Activated naive CD8-positive, alpha-beta T cell treated with anti-CD3 and anti-CD28 coated beads for 36 hours (primary cell): ENCODE measurements at regions not wholly inside any gene's neighbourhood (a gene's known extent, or its start where the extent isn't known, plus 50 kb on each side); places are given as distances from the start of the nearest gene placed in this dataset.

Source experiments
- DNase-seq: peaks from one replicate; pipeline ENCODE4 v3.0.0; 2021
- H3K27ac Mint-ChIP-seq: one replicate; pipeline ENCODE4 v1.8.0; 2022; ENCODE audit warnings: mild to moderate bottlenecking, moderate library complexity, mixed read lengths
- H3K27me3 Mint-ChIP-seq: one replicate; pipeline ENCODE4 v1.8.0; 2022; ENCODE audit warnings: mild to moderate bottlenecking, mixed read lengths
- H3K36me3 Mint-ChIP-seq: one replicate; pipeline ENCODE4 v1.8.0; 2021; ENCODE audit warnings: mild to moderate bottlenecking, mixed read lengths
- H3K4me1 Mint-ChIP-seq: one replicate; pipeline ENCODE4 v1.8.0; 2021; ENCODE audit warnings: mixed read lengths
- H3K4me3 Mint-ChIP-seq: one replicate; pipeline ENCODE4 v1.8.0; 2022; ENCODE audit warnings: mild to moderate bottlenecking, moderate library complexity, mixed read lengths
- H3K9me3 Mint-ChIP-seq: one replicate; pipeline ENCODE4 v1.8.0; 2022; ENCODE audit warnings: mixed read lengths

DNA sequence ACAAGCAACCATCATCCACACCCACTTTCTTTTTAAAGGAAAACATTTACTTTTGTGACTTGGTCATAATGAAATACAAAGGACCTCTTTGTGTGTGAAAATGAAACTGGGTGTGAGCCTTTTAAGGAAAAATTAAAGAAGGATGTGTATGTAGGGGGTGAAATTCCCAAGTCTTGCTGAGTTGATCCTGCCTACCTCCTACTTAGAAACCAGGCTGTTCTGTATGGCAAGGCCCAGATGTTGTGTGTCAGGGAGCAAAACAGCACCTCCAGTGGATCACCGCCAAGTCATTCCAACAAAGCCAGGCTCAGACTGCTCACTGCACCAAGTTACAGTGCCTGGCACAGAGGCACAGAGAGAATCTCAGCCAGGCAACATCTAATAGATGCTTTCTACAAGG is 198.5 kb upstream of the FBN2 start:
- no peak for DNase-seq
- H3K9me3 Mint-ChIP-seq: no peaks in the 10 kb centered on the region

GRCh38 chr5:128749136-128749898 is 211.3 kb upstream of the FBN2 start:
- no peaks in the 10 kb centered on the region for H3K36me3 Mint-ChIP-seq
- no peak overlapping the region for H3K4me3 Mint-ChIP-seq
- no peaks in the 10 kb centered on the region for H3K4me1 Mint-ChIP-seq
- no peak overlapping the region for H3K27ac Mint-ChIP-seq
- peaks cover 1% of the 10 kb centered on the region for H3K9me3 Mint-ChIP-seq
- H3K27me3 Mint-ChIP-seq: no peaks in the 10 kb centered on the region
- DNase-seq: no peak

More for the DNA sequence above, 198.5 kb upstream of the FBN2 start:
- Mint-ChIP-seq H3K27ac (no peak overlapping the region), H3K4me3 (no peak overlapping the region), H3K36me3 (no peaks in the 10 kb centered on the region), H3K4me1 (no peaks in the 10 kb centered on the region), H3K27me3 (no peaks in the 10 kb centered on the region)

DNA sequence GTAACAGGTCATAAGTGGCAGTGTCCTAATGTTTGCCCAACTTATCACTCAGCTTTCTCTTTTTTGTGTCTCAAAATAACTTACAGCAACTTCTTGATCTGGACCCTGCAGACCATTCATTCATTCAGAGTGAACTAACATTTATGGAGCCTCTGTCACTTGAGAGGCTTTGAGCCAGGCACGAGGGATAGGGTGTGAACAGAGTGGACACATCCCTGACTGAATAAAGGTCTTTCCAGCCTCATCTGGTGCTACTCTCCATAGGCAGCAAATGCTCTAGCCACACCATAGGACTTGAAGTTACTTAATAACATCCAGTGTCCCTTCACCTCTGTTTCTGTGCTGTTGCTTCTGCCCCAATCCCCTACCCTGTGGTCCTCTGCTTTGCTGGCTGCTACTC is 212.1 kb upstream of the FBN2 start:
- Mint-ChIP-seq H3K27ac (no peak overlapping the region), H3K4me3 (no peak overlapping the region), H3K36me3 (no peaks in the 10 kb centered on the region), H3K27me3 (no peaks in the 10 kb centered on the region), H3K9me3 (peaks cover 1% of the 10 kb centered on the region), H3K4me1 (no peaks in the 10 kb centered on the region)
- no peak for DNase-seq

DNA sequence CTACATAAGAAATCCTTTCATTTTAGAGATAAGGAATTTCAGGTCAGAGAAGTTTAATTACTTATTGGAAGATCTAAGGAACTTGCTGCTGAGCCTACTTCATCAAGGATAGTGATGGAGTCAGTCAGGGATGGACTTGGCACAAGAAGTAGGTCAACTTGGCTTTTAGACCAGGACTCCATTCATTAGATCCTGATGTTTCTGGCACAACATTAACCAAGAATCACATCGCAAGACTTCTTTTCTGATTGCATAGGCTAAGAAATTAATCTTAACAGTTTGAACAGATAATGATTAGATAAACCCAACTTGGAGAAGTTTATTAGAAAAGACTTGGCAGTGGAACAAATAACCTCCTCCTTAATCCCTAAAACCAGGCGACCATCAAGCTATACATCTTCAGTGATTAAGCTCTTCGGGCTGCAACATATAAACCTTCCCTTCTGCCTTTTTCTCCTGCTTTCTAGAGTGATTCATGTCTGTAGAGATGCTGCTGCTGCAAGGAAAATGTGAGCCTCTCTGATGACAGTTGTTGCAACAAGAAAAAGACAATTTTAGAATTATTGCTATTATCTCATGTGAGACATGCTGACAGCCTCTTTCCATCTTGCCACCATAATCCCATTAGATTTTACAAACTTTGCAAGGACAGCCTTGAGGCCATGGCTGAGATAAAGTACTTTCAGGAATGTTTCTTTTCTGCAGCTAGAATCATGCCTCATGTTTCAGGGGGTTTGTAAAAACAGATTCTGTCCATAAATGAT is 207.9 kb upstream of the SLC27A6 start:
- H3K9me3 Mint-ChIP-seq: peaks cover 8% of the 10 kb centered on the region
- DNase-seq: no peak
- no peak overlapping the region for H3K27ac Mint-ChIP-seq
- no peaks in the 10 kb centered on the region for H3K4me1 Mint-ChIP-seq
- no peaks in the 10 kb centered on the region for H3K27me3 Mint-ChIP-seq
- H3K36me3 Mint-ChIP-seq: no peaks in the 10 kb centered on the region
- no peak overlapping the region for H3K4me3 Mint-ChIP-seq

GRCh38 chr5:128762661-128763306 is 202.5 kb upstream of the SLC27A6 start:
- Mint-ChIP-seq H3K9me3 (peaks cover 8% of the 10 kb centered on the region), H3K4me1 (no peaks in the 10 kb centered on the region), H3K4me3 (no peak overlapping the region), H3K27ac (no peak overlapping the region), H3K27me3 (no peaks in the 10 kb centered on the region), H3K36me3 (no peaks in the 10 kb centered on the region)
- DNase-seq: no peak

DNA sequence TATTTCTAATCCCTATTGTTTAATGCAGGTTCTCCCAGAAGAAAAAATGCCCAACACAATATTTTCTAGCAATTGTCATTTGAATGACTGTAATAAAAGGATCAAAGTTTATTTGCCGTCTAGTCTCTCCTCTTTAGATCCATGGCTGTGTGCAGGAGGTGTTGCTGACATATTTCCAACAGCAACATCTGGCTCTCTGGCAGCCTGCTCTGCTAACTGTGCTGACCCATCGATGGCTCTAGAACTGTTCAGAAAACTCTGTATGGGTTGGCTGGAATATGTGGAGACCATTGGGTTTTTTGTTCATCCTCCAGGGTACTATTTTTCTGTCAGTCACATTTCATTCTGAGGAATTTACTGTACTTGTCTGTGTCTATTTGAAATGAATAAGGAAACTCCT is 202.0 kb upstream of the SLC27A6 start:
- peaks cover 8% of the 10 kb centered on the region for H3K9me3 Mint-ChIP-seq
- no peak overlapping the region for H3K27ac Mint-ChIP-seq
- no peaks in the 10 kb centered on the region for H3K4me1 Mint-ChIP-seq
- no peak for DNase-seq
- no peaks in the 10 kb centered on the region for H3K27me3 Mint-ChIP-seq
- no peak overlapping the region for H3K4me3 Mint-ChIP-seq
- H3K36me3 Mint-ChIP-seq: no peaks in the 10 kb centered on the region

- no peak overlapping the region for H3K4me3 Mint-ChIP-seq
- H3K27ac Mint-ChIP-seq: no peak overlapping the region
- H3K9me3 Mint-ChIP-seq: peaks cover 8% of the 10 kb centered on the region
These were observed 200.5 kb upstream of the SLC27A6 start for GRCh38 chr5:128764601-128765310.

GRCh38 chr5:128765448-128766061 is 199.7 kb upstream of the SLC27A6 start:
- Mint-ChIP-seq H3K36me3 (no peaks in the 10 kb centered on the region), H3K4me1 (no peaks in the 10 kb centered on the region), H3K27me3 (no peaks in the 10 kb centered on the region), H3K4me3 (no peak overlapping the region), H3K27ac (no peak overlapping the region), H3K9me3 (peaks cover 4% of the 10 kb centered on the region)
- DNase-seq: no peak

More at GRCh38 chr5:128764601-128765310, 200.5 kb upstream of the SLC27A6 start:
- DNase-seq: no peak
- H3K27me3 Mint-ChIP-seq: no peaks in the 10 kb centered on the region
- no peaks in the 10 kb centered on the region for H3K36me3 Mint-ChIP-seq
- no peaks in the 10 kb centered on the region for H3K4me1 Mint-ChIP-seq

GRCh38 chr5:128766406-128766805 is 198.9 kb upstream of the SLC27A6 start:
- Mint-ChIP-seq H3K36me3 (no peaks in the 10 kb centered on the region), H3K27ac (no peak overlapping the region), H3K9me3 (peaks cover 4% of the 10 kb centered on the region), H3K27me3 (peaks cover 4% of the 10 kb centered on the region), H3K4me3 (no peak overlapping the region), H3K4me1 (no peaks in the 10 kb centered on the region)
- DNase-seq: no peak

GRCh38 chr5:128770907-128771306 is 194.4 kb upstream of the SLC27A6 start:
- Mint-ChIP-seq H3K4me1 (no peaks in the 10 kb centered on the region), H3K9me3 (no peaks in the 10 kb centered on the region), H3K27ac (no peak overlapping the region), H3K27me3 (peaks cover 4% of the 10 kb centered on the region), H3K36me3 (no peaks in the 10 kb centered on the region), H3K4me3 (no peak overlapping the region)
- no peak for DNase-seq

DNA sequence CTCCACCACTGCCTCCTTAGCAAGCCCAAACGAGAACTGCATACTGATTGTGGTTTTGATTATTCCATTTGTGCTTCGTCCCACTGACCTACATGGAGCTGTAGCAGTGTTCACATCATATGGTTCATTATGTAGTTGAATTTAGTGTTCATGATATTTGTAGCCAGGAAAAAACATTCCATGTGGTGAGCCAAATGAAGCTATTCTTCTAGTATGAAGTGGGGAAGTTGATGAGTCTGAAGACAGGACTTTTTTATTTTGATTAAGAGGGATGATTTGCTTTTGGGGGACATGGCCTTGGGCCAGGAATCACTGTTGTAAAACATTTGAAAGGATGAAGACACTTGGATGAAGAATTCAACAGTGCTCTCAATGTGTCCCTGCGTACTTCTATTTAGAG is 192.9 kb upstream of the SLC27A6 start:
- Mint-ChIP-seq H3K36me3 (no peaks in the 10 kb centered on the region), H3K9me3 (peaks cover 2% of the 10 kb centered on the region), H3K27me3 (peaks cover 4% of the 10 kb centered on the region), H3K4me3 (no peak overlapping the region), H3K4me1 (peaks cover 8% of the 10 kb centered on the region), H3K27ac (no peak overlapping the region)
- no peak for DNase-seq

DNA sequence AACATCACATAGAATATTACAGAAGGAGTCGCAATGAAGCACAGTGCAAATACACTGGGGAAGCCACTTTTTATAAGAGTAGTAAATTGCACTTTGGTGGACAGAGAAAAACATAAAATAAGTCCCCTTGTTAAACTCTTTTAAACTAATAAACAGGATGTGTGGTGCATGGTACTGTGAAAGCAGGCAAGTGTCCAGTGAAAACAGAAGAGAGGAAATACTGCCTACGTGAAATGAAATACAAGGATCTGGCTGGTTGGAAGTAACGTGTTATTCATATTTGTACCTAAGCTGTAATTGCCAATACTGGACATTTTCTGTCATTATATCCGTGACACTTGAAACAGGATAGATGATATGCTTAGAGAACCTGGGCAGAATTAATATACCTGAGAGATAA is 191.9 kb upstream of the SLC27A6 start:
- Mint-ChIP-seq H3K4me3 (no peak overlapping the region), H3K36me3 (no peaks in the 10 kb centered on the region), H3K27me3 (peaks cover 4% of the 10 kb centered on the region), H3K9me3 (peaks cover 2% of the 10 kb centered on the region), H3K4me1 (peaks cover 10% of the 10 kb centered on the region), H3K27ac (no peak overlapping the region)
- DNase-seq: no peak

DNA sequence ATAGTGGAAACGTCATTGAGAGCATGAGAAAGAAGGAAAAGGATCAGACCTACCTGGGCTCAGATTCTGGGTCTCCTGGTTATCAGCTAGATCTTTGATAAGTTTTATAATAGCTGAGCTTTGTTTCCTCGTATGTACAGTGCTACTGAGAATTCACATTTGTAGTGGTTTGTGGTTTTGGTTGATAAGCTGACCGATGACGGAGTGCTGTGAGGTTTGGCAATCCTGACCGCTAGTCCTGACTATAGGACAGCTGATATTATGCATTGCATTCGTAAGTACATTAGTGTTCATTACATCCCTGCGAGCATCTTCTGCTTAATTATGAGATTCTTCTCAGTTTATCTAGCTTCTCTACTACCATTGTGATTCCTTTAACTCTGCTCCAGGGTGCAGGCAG is 190.7 kb upstream of the SLC27A6 start:
- peaks cover 10% of the 10 kb centered on the region for H3K4me1 Mint-ChIP-seq
- H3K4me3 Mint-ChIP-seq: no peak overlapping the region
- peaks cover 4% of the 10 kb centered on the region for H3K27me3 Mint-ChIP-seq
- no peaks in the 10 kb centered on the region for H3K36me3 Mint-ChIP-seq
- no peak overlapping the region for H3K27ac Mint-ChIP-seq
- H3K9me3 Mint-ChIP-seq: peaks cover 2% of the 10 kb centered on the region
- DNase-seq: no peak

DNA sequence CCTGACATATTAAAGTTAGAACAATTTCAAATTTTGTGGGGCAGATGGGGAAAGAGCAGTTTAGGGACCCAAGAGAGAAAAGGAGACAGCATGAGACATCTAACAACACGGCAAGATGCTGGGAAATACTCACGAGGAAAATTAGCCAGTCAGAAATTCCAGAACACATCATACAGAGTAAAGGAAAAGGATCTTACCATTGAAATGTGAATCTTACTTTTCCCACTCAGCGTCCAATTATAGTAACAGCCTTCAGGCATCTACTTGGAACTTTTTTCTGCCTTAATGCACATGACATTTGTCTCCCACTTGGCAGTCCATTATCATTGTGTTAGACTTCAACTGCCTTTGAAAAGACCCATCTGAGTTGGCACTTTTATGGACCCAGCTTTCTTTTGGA is 189.7 kb upstream of the SLC27A6 start:
- Mint-ChIP-seq H3K27me3 (peaks cover 4% of the 10 kb centered on the region), H3K4me3 (no peak overlapping the region), H3K27ac (no peak overlapping the region), H3K9me3 (peaks cover 2% of the 10 kb centered on the region), H3K4me1 (peaks cover 10% of the 10 kb centered on the region), H3K36me3 (no peaks in the 10 kb centered on the region)
- no peak for DNase-seq

- no peak overlapping the region for H3K4me3 Mint-ChIP-seq
- no peaks in the 10 kb centered on the region for H3K36me3 Mint-ChIP-seq
These were observed 188.2 kb upstream of the SLC27A6 start for GRCh38 chr5:128777052-128777451.

More at GRCh38 chr5:128777052-128777451, 188.2 kb upstream of the SLC27A6 start:
- Mint-ChIP-seq H3K9me3 (peaks cover 2% of the 10 kb centered on the region), H3K4me1 (peaks cover 10% of the 10 kb centered on the region), H3K27ac (no peak overlapping the region), H3K27me3 (no peaks in the 10 kb centered on the region)
- no peak for DNase-seq
